ENCODE measurements at regions not wholly inside any gene's neighbourhood (a gene's known extent, or its start where the extent isn't known, plus 50 kb on each side); places are given as distances from the start of the nearest gene placed in this dataset.

DNA sequence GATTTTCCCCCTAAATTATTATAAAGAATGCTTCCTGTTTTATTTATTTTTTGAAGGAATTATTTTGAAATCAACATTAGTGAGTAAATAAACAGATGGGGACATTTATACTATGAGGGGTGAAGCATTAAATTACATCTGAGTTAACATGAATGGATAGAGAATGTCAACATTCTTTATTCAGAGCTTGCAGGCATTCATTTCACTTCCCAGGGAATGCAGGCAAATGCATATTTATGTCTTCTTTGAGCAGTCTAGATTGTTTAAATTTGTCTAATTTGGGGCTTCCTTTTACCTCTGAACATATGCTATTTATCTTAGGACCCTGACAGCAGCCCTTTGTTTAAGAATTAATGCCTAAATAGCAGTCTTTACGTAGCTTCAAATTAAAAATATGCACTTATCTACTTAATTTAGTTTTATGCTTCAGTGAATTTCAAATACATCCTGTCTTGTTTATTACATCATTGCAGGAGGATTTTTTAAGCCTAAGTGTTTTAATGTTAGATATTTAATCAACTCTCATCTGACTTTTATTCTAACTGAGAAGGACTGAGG, 630.5 kb upstream of the LMCD1 start:
- no peak for TF ChIP-seq CTCF (conservative IDR thresholded peaks at IDR 0.05 in 1 of 2, IDR thresholded peaks at IDR 0.05 in 1 of 2; ENCODE audit: low read depth in 1 of 2, low read length in 2 of 2)
- no peak for TF ChIP-seq EZH2 (IDR thresholded peaks at IDR 0.05; ENCODE audit: low read length, missing control alignments)
